NOMO-1 treated with dmso at 0.1 percent for 144 hours (cell line): ENCODE measurements at regions not wholly inside any gene's neighbourhood (a gene's known extent, or its start where the extent isn't known, plus 50 kb on each side); places are given as distances from the start of the nearest gene placed in this dataset.

Experiments
- DNase-seq: peaks from one replicate; lab custom pipeline; 2025; ENCODE audit not compliant: unreplicated experiment; lab: John Stamatoyannopoulos, UW

DNA sequence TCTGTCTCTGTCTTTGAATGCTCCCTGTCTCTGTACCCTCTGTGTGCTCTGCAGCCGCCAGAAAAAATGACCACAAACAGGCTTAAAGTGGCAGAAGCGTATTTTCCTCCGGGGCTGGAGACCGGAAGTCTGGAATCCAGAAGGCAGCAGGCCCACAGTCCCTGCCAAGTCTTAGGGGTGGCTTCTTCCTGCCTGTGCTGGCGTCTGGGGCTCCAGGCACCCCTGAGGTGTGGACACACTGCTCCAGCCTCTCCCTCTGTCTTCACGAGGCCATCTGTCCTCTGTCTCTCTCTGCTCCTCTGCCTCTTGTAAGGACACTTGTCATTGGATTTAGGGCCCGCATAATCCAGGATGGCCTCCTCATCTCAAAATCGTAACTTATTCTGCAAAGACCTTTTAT is 298.4 kb upstream of the IRX4 start:
- DNase-seq: no peak

DNA sequence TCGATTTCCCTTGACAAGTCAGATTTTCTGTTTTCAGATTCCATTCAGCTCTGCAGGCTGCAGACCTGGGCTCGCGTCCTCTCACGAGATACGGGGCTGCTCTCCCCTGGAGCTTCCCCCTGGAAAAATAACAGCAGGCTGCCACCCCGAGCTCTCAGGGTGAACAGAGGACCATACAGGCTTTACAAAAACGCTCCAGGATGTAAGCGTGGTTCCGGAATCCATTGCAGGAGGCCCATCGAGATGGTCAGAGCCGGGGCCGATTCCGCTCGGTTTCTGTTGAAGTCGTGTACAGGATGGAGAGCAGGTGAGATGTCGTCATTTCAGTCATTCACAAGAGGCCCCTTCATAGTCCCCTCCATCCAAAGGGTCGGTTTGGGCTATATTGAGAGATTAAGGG is 297.7 kb upstream of the IRX4 start:
- DNase-seq: no peak

DNA sequence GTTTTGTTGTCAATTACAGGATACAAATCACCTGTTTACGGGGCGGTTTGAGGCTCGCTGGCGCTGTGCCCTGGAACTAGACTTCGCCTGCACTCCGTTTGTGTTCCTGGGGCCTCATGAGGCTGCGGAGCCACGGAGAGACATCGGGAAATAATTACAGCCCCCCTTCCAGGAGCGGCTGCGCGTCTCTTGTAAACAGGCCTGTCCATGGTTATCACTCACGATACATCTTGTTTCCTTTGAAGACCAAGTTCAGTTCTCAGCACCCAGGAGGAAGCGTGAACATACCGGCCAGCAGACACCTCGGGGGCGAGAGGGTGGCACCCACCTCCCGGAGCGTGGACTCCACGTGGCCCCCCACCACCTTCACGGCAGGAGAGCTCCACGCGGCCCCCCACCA is 297.1 kb upstream of the IRX4 start:
- DNase-seq: no peak

DNA sequence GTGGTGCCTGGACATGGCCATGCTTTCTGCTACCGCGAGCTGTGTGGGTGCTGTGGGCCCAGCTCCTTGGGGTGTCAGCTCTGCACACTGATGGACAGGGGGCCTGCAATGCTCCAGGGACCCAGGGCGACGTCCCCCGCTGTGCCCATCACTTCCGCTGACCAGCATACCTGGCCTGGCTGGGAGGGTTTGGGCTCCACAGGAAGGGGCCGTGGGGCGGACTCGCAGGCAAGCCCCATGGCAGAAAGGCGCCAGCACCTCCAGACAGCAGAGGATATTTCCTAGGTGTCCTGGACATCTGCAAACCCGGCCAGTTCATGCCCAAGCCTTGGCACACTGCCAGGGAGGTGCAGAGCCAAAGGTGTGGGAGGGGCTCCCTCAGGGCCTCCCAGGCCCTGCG is 295.8 kb upstream of the IRX4 start:
- no peak for DNase-seq

DNA sequence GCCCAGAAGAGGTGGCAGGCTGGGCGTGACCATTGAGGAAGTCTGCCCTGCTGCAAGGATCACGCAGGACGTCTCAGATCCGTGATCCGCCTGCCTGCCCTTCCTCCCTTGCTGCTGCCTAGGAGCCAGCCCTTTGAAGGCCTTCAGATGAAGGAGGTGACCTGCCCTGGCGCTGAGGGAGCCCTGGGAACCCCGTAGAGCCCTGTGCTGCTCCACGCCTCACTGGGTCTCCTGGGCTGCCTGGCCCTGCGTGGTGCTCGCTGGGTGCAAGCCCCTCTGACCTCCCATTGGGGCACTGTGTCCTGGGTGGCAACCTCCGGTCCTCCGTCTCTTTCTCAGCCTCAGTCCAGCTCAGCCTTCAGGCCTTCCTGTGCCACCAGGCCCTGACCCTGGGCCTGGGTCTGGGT is 295.3 kb upstream of the IRX4 start:
- DNase-seq: no peak

DNA sequence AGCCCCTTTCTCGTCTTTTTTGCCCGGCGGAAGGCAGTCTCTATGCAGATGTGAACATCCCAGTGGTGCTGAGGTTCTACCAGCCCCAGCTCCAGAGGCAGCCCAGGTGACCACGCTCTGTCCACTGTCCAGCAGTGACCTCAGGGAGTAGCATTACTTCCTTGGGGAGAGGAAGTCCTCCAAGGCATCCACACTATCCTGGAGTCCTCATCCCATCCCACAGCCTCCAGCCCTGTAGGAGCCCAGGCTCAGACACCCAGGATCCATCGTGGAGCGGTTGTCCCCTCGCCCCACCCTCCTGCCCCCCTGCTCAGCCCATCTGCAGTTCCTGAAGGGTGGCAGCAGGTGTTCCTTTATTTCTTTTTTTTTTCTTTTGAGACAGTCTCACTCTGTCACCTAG is 294.5 kb upstream of the IRX4 start:
- DNase-seq: no peak

DNA sequence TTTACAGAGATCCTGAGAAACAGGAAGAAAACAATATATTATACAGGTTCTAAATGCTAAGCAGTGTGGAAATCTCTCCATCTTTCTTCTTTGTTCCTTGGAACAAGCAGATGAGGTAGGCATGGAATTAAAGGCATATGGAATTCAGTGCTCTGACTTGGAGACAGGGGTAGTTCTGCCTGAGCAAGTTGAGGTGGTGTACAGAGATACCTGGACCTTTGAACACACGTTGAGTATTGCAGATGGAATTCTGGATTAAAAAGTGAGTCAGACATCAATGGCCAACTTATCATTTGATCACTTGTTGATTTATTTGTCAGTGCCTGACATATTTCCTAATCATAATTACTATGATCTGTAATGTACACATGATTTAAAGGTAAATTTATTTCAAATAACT is 293.9 kb upstream of the IRX4 start:
- no peak for DNase-seq

DNA sequence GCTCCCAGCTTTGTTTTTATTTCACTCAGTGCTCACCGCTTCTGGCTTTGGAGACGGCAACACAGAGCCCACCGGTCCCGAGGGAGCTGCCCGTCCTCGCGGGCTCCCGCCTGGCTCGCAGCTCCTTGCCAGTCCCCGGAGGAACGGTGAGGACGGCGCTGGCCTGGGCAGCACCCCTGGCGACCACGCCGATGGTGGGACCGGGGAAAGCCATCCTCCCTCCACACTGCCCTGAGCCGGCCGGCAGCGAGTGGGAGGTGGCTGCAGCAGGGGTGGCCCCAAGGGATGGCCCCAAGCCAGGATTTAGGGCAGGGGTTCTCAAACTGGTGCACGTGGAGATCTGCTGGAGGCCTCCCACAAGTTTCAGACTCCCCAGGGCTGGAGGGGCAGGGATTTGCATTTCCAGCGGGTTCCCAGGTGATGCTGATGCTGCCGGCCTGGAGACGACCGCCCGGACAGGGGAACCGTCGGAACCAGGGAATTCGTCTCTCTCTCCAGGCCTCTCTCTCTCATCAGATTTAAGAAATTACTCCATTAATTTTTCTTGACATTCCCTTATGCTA is 293.2 kb upstream of the IRX4 start:
- no peak for DNase-seq

DNA sequence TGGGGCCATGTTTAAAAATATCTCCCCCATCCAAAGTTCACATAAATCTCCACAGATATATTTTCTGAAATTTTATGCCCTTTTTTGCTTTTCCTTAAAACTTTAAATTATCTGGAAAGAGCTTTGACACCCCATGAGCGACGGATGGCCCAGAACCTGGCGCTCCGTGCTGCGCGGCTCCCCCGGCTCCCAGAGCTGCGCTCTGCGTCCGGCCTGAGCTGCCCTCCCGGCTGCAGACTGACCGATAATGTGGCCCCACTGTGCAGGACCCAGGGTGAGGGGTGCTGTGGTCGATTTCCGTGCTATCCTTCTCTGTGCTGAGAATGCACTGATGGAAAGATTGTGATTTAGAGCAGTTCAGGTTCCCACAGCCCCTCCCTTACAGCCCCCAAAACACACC is 292.3 kb upstream of the IRX4 start:
- no peak for DNase-seq

DNA sequence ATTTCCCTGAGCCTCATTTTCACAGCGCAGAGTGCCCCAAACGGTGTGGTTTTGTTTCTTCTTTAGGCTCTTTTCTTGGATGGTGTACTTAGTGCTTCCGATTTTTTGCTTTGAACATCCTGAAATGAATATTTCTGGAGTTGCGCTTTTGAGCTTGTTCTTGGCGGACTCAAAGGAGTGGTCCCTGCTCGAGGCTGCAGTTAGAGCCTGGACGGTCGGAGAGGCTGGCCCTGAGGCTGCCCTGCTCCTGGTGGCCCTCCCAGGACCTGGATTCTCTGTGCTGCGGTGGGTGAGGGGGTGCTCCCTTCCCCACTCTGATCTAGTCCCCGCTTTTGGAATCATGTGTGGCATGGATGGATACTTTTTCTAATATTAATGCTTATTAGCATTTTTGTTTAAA is 291.8 kb upstream of the IRX4 start:
- DNase-seq: no peak

DNA sequence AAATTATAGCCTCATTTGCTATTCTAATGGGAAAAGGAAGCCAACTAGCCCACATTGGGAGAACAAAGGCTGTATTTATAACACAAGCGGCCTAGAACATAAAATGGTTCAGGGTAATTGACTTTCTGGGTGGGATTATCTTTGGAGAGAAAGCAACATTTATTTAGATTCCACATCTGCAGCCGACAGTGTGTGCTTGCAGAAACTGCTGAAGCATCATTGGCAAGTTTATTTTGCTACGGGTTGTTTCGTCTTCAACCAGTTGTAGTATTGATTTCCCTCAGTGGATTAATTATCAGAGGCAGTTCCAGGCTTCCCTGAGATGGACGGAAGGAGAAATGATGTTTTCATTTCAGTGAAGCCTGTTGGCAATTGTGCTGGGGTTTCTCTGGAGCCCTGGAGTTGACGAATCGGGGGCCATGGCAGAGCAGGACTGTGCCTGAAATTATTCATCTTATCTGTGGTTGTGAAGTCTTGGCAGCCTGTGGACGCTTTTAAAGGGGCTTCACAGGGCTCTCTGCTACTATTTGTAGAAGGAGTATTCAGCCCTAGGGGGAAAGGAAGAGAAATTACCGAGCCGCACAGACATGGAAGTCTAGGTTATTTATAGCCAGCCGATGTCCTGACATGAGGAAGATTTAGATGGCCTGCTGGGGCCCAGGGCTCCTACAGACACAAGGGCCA is 290.6 kb upstream of the IRX4 start:
- DNase-seq: no peak

DNA sequence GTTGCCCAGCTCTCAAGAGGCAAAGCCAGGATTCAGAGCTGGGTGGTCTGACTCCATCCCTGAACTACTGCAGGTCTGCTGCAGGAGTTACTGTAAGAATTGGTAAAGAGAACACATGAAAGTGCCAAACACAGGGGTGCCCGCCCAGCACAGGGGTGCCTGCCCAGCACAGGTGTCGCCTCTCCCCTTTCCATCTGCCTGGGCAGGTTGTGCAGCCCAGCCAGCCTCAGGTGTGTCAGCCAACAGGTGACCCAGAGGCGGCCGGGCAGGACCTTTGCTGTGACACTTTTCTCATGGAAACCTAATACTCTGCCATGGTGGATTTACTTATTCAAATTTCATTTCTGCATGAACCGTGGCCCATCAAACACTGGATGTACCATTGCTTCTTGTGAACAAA is 289.7 kb upstream of the IRX4 start:
- no peak for DNase-seq

DNA sequence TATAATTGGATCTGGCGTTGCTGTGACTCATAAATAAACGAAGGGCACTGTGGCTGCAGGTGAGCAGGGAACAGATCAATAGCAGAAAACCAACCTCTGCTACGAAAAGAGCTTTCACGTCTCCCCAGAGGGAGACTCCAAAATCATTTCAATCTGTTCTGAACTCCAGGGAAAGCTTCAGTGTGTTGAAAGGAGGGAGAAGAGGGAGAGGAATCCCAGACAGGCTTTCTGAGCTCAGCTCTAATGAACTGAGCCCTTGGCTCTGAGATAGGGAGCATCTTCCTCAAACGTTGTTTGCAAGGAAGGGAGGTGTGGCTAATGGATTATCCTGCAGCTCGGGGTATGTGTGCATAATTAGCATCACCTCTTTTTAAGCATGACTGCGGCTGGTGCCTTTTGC is 288.0 kb upstream of the IRX4 start:
- DNase-seq: no peak

DNA sequence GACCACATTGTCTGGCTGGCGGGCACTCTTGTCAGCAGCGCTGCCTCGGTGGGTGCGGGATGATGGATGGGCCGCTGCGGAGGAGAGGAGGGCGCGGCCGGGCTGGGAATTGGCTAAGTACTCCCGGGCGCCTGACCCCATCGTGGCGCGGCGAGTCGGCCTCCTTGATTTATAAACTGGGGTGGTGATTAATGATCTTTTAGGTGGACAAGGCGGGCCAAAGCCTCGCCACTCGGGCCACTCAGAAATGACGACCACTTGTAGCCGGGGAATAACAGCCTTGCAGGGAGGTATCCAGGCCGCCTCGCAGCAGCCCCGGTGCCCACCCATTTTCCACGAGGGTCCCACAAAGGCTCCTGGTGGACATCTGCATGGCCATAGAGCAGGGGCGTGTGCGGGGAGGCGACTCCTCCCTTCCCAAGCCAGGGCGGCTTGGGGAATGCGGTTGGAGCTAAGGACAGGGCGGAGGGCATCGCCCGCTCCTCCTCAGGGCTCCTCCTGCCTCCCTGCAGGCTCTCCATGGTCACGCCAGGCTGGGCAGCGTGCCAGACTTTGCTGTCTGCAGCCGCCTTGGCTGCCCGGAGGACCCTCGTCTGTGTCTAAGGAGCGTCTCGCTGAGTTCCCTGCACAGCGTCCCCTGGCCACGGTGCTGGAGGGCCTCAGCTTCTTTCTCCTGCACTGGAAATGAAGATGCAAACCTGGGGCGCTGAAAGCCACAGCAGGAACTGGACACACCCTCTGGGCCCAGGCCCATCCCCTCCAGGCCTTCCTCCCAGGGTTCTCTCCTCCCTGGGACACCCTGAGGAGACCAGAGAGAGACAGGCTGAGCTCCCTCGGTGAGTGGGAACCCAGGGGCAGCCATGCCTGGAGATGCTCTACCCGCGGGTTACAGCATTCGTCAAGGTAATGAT is 287.4 kb upstream of the IRX4 start:
- DNase-seq: no peak

DNA sequence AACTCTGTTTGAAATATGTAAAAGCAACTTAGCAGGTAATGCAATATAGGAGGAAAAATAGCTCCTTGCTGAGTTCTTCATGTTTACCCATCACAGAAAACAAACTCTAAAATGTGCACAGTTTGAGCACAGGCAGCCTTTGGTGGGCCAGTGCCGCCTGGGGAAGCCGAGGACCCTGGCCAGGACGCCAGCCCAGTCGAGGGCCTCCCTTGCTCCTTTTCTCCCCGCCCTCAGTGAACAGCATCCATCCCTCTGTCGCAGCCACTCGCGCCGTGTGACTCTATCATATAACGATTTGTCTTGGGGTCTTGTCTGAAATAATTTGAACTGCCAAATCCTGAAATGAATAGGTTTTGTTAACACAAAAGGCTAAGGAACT is 286.7 kb upstream of the IRX4 start:
- no peak for DNase-seq

DNA sequence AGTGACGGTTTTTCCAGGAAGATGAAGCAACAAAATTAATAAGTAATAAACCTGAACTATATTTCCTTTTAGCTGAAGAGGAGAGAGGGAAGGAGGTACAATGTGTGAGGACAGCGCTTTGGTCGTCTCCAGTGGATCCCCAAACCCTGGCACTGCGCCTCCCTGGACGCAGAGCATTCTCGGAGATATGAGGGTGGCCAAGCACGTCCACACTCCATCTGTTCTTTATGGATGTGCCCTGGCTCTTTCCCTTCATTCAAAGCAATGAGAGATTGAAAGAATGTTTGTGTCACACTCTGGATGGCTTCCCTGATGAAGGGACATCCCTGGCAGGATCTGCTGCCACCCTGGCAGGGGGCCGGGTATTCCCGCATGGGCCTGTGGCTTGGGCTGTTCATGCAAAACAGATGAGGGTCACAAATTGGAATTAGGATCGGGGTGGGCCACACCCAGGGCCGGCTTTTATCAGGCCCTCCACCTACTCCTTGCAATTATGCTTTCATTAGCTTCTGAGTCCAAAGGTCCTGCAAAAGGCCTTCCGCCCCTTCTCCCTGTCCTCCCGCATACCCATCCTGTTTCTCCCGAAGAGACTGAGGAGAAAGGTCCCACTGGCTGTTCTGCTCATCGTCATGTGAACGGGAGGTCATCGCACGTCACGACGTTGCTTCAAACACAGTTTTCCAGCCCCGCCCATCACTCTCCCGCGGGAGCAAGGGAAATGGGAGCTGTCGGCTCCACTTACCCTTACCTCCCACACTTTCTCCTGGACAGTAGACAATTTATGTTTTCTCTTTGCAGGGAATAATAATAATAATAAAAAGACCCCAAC is 286.1 kb upstream of the IRX4 start:
- no peak for DNase-seq

DNA sequence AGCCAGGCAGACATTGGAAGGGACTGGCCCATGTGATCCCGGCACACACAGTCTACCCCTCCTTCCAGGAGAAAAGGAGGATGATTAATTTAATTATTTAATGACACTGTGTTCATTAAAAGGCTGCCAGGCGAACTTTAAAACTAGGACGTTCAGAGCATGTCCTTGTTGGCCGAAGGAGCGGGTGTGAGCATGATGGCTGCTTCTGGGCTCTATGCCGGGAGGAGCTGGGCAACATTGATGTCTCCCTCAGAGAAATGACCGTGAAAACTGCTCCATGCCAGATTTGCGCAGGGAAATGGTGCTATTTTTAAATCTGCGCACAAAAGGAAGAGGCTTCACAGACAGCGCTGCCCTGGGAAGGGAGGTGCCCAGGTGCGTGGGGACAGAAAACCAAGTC is 284.9 kb upstream of the IRX4 start:
- DNase-seq: no peak

DNA sequence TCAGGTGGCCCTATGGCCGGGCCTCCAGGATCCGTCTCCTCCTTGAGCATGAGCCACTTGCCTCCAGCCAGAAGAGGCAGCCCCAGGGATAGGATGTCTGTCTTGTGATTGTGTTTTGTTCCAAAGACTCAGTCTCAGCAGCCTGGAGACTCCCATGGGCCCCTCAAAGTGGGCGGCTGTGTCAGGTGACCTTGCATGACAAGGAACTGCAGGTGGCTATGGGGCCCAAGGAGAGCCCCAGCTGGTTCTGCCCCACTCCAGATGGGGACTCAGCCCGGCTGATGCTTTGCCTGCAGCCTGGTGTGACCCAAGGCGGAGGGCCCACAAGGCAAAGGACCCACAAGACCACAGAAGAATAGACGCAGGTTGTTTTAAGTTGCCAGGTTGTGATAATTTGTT is 284.3 kb upstream of the IRX4 start:
- no peak for DNase-seq

DNA sequence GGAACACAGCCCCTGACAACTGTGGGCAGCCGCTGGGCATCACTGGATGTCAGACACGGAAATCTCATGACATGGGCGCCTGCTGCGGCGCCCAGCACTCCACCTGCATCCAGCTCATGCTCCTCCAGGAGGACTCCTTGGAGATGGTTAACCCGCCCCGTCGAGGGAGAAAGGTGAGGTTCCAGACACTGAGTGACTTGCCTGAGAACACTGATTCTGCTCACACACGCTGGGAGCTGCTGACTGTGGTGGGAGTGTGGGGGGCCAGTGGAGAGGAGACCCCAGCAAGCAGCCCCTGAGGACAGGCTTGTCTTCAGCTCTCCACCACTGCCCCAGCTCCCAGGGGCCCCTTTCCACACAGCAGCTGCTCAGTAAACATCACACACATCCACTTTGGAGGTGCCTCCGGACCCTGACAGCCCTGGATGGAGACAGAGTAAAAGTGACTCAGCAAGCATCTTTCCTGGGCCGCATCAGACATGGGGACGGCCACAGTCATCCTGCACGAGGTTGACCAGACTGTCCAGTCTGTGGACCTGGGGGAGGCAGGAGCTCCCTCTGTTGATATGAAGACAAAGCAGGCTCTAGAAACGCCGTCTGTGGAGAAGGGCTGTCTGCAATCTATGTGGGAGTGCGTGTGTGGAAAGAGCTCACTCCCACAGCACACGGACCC is 283.7 kb upstream of the IRX4 start:
- no peak for DNase-seq

DNA sequence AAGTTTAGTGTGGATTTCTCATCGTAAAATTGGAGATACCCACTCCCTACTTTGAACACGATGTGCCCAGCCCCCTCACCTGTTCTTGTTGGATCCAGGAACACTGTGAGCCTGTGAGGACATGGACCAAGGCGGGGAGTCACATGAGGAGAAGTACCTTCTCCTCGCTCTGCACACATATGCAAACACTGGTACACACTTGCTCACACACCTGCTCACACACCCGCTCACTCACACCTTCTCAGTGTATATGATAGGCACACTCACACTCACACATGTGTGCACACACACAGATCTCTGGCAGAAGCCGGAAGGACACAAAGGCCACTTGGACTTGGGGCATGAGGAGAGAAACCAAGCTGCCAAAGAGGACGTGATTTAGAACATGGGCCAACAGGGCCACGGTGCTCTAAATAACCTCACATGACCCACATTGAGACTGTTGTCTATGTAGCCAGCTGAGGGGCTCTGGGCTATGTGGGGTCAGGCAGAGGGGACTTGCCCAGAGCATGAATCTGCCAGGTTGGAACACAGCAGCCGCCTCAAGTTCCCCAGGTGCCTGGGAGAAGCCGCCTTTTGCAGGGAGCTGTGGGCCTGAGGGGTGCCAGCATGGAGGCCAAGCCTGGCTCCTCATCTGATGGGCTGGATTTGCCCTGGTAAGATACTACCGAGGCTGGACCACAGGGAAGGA is 283.0 kb upstream of the IRX4 start:
- no peak for DNase-seq
